HG02610 (cell line): ENCODE measurements at regions not wholly inside any gene's neighbourhood (a gene's known extent, or its start where the extent isn't known, plus 50 kb on each side); places are given as distances from the start of the nearest gene placed in this dataset.

Experiments
- ATAC-seq: cut with Tn5 transposase; IDR thresholded peaks from one replicate; pipeline ENCODE4 v1.9.1; 2021; ENCODE audit warnings: mild to moderate bottlenecking, moderate library complexity; ENCODE audit not compliant: unreplicated experiment

GRCh38 chr2:122156176-122156890 lies 400.9 kb downstream of the TSN start:
- ATAC-seq = peak; percentile 72

GRCh38 chr2:122157158-122157557 lies 401.7 kb downstream of the TSN start:
- ATAC-seq = no peak

- peak; percentile 59 for ATAC-seq
Observed at GRCh38 chr2:122163617-122164016, 408.2 kb downstream of the TSN start.

GRCh38 chr2:122164964-122165363 lies 409.5 kb downstream of the TSN start:
- no peak for ATAC-seq

GRCh38 chr2:122166820-122167219 lies 411.4 kb downstream of the TSN start:
- no peak for ATAC-seq

GRCh38 chr2:122167515-122167914 lies 412.1 kb downstream of the TSN start:
- ATAC-seq = no peak

GRCh38 chr2:122168799-122169198 lies 413.3 kb downstream of the TSN start:
- no peak for ATAC-seq

GRCh38 chr2:122172812-122173211 lies 417.4 kb downstream of the TSN start:
- ATAC-seq = no peak

GRCh38 chr2:122174061-122174460 lies 418.6 kb downstream of the TSN start:
- no peak for ATAC-seq

GRCh38 chr2:122179492-122180165 lies 424.2 kb downstream of the TSN start:
- no peak for ATAC-seq

- no peak for ATAC-seq
Observed at GRCh38 chr2:122180972-122181371, 425.5 kb downstream of the TSN start.

- ATAC-seq = no peak
Observed at GRCh38 chr2:122182616-122183355, 427.3 kb downstream of the TSN start.

GRCh38 chr2:122183890-122184289 lies 428.4 kb downstream of the TSN start:
- ATAC-seq = no peak

- no peak for ATAC-seq
Observed at GRCh38 chr2:122186761-122187222, 431.3 kb downstream of the TSN start.

- peak; percentile 64 for ATAC-seq
Observed at GRCh38 chr2:122191331-122191730, 435.9 kb downstream of the TSN start.

GRCh38 chr2:122193622-122194021 lies 438.2 kb downstream of the TSN start:
- no peak for ATAC-seq

GRCh38 chr2:122194546-122194945 lies 439.1 kb downstream of the TSN start:
- ATAC-seq = no peak

- no peak for ATAC-seq
Observed at GRCh38 chr2:122203523-122203922, 448.1 kb downstream of the TSN start.

- no peak for ATAC-seq
Observed at GRCh38 chr2:122205641-122206040, 450.2 kb downstream of the TSN start.

- ATAC-seq = no peak
Observed at GRCh38 chr2:122206101-122206500, 450.6 kb downstream of the TSN start.

- no peak for ATAC-seq
Observed at GRCh38 chr2:122209377-122209776, 453.9 kb downstream of the TSN start.

- ATAC-seq = no peak
Observed at GRCh38 chr2:122210065-122210464, 454.6 kb downstream of the TSN start.
